HG02798 (cell line): ENCODE measurements at regions not wholly inside any gene's neighbourhood (a gene's known extent, or its start where the extent isn't known, plus 50 kb on each side); places are given as distances from the start of the nearest gene placed in this dataset.
"Not testable (repeated sequence)": the region's sequence is repeated elsewhere in the genome, so short reads cannot be mapped to it uniquely, and the experiment has no call there.

Source experiments
- ATAC-seq: cut with Tn5 transposase; IDR thresholded peaks from one replicate; pipeline ENCODE4 v1.9.1; 2021; ENCODE audit warnings: mild to moderate bottlenecking; ENCODE audit not compliant: unreplicated experiment, poor library complexity

GRCh38 chr1:192862271-192862670, 53.4 kb downstream of the RGS2 start:
- ATAC-seq, result no peak

GRCh38 chr1:192866241-192866868, 57.5 kb downstream of the RGS2 start:
- no peak for ATAC-seq

GRCh38 chr1:192867180-192867579, 58.3 kb downstream of the RGS2 start:
- ATAC-seq, result no peak

GRCh38 chr1:192869308-192869940, 60.6 kb downstream of the RGS2 start:
- no peak for ATAC-seq

GRCh38 chr1:192872010-192872409, 63.2 kb downstream of the RGS2 start:
- no peak for ATAC-seq

GRCh38 chr1:192873836-192874235, 65.0 kb downstream of the RGS2 start:
- no peak for ATAC-seq

GRCh38 chr1:192876633-192877032, 67.8 kb downstream of the RGS2 start:
- ATAC-seq, result no peak

GRCh38 chr1:192877283-192877886, 68.5 kb downstream of the RGS2 start:
- ATAC-seq, result no peak

GRCh38 chr1:192878249-192878648, 69.4 kb downstream of the RGS2 start:
- no peak for ATAC-seq

- no peak for ATAC-seq
Observed at GRCh38 chr1:192879406-192879805, 70.6 kb downstream of the RGS2 start.

GRCh38 chr1:192880231-192880630, 71.4 kb downstream of the RGS2 start:
- no peak for ATAC-seq

GRCh38 chr1:192884241-192884640, 75.4 kb downstream of the RGS2 start:
- no peak for ATAC-seq

- ATAC-seq, result not testable (repeated sequence)
Observed at GRCh38 chr1:192885387-192885786, 76.5 kb downstream of the RGS2 start.

GRCh38 chr1:192887426-192887825, 78.6 kb downstream of the RGS2 start:
- no peak for ATAC-seq

GRCh38 chr1:192888574-192888973, 79.7 kb downstream of the RGS2 start:
- ATAC-seq, result no peak

- ATAC-seq, result no peak
Observed at GRCh38 chr1:192889082-192889481, 80.2 kb downstream of the RGS2 start.

GRCh38 chr1:192890134-192890533, 81.3 kb downstream of the RGS2 start:
- no peak for ATAC-seq

- no peak for ATAC-seq
Observed at GRCh38 chr1:192892934-192893333, 84.1 kb downstream of the RGS2 start.

GRCh38 chr1:192895487-192895886, 86.6 kb downstream of the RGS2 start:
- not testable (repeated sequence) for ATAC-seq

- no peak for ATAC-seq
Observed at GRCh38 chr1:192896376-192896775, 87.5 kb downstream of the RGS2 start.

- ATAC-seq, result no peak
Observed at GRCh38 chr1:192901500-192901899, 92.7 kb downstream of the RGS2 start.

- ATAC-seq, result no peak
Observed at GRCh38 chr1:192903142-192903541, 94.3 kb downstream of the RGS2 start.
